Endometrium (tissue), 2 donors: ENCODE measurements at regions not wholly inside any gene's neighbourhood (a gene's known extent, or its start where the extent isn't known, plus 50 kb on each side); places are given as distances from the start of the nearest gene placed in this dataset.

Experiments used
- FAIRE-seq: peaks from 2 replicates; lab custom pipeline; 2012; peaks lifted over from hg19 to GRCh38; lab: Jason Lieb, UNC
- donor health status: control.
- donor health status: control.

DNA sequence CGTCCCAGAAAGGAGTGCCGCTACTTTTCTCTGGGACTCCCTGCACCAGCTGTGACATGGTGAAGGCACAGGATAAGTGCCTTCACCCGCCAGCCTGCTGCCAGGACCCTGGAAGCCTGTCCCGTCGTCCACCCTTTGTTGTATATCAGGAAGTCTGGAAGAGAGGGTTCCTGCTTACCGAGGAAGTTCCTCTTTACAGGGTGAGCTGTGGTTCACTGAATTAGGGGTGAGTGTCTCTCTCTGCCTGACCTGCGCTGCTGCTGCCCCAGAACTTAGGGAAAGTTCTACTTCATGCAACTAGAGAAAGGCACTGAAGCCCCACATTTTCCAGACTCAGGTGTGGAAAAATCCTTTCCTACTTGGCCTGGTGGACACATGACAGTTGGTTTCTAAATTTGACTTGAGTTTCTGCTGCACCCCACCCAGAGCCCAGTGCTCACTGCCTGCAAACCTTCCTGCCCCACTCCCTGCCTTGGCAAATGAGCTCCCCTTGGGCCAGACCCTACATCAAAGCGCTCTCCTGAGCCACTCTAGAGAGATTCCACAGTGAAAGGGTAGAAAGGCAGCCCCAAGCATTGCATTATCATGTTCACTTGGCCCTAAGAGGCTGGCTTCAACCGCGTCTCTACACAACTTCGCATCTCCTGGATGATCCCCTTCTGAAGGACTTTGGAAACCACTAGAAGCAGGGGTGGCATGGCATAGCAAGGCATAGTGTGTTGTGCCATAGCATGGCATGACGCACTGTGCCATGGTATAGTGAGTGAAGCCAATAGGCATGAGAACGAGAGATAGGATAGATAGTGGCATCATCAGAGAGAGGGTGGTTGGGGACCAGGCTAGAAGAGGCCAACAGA, 215.8 kb upstream of the CDYL start:
- FAIRE-seq = no peak

DNA sequence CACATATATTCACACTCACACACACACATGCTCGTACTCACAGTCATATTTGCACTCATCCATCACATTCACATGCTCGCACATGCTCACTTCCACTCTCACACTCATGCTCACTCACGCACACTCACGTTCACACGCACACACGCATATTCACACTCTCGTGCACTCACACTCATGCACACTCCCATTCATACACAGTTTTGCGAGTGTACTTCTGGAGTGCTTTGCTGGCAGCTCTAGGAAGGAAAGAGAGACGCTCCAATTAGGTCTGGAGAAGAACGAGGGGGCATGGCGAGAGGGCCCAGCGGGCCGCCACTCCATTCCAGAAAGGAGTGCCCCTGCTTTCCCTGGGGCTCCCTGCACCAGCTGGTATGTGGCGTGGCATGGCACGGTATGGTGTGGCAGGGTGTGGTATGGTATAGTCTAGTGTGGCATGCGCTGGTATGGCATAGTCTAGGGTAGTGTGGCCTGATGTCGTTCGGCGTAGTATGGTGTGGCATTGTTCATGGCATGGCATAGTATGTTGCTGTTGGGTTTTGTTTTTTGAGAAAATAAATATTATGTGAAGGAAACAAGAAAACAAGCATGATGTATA, 216.8 kb upstream of the CDYL start:
- no peak for FAIRE-seq

DNA sequence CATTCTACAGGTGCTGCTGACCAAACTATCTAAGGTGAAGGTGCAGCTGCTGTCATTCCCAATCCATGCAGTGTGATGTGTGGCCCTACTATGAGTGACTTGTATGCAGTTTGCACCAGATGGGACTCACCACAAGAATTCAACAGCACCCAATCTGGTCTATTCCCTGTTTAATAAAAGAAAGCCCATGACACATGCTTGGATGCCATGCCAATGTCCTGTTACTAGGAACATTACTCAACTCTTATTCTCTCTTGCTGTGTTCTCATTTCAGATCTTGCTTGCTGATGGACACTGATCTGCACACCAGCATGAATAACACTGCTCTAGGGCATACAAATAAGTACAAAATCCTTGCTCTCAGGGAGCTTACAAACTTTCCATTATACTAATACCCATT, 221.6 kb upstream of the CDYL start:
- no peak for FAIRE-seq

DNA sequence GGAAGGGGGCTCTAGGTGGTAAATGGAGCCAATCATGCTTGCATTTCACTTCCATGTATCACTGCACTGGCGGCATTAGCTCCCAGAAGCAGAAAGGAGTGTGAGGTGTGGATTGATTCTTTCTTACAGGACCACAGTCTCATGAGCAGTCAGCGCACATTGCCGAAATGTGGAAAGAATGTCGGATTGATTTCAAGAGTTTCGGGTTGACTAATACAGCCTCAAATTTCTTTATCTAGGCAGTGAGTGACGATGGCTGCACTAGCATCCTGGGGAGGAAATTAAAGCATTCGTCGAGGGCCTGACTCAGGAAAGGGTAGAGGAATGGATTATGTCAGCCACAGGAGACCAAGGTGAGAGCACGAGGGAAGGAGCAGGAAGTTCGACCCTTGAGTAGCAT, 222.8 kb upstream of the CDYL start:
- FAIRE-seq = no peak

DNA sequence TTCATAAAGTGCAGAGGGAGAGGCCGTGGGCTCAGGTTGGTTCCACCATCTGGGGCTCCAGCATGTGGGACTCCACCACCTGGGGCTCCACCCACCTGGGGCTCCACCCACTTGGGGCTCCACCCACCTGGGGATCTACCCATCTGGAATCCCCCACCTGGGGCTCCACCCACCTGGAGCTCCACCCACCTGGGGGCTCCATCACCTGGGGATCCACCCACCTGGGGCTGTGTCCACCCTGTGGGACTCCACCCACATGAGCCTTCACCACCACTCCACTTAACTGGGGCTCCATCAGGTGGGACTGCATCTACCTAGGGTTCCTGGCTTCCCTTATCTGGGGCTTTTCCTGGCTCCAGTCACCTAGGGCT, 226.0 kb upstream of the CDYL start:
- FAIRE-seq = no peak

DNA sequence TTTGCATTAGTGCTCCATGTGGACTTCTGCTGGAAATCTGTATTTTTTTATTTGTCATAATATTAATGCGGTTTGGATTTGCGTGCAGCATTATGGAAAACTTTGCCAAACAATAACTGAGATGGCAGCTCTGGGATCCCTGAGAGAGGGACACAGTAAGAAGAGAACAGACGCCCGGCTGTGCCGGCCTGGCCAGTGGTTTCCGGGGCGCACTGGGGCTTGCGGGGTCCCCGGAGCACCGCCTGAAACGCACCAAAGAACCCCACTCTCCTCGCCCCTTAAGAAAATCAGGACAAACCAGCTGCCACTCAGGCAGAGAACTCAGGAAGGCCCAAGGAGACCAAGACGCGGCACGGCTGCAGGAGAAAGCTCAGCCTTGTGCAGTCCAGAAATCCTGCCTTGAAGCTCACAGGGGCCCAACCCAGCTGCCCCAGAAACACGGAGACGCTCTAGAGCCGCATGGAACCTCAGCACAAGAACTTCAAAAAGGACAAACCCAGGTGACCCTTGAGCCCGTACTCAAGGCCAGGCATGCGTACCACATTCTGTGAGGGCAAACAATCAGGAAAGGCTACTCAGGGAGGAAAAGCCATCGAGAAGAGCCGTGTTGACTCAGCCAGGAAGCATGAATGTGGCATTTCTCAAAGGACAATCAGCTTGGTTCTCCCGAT, 226.5 kb upstream of the CDYL start:
- no peak for FAIRE-seq

DNA sequence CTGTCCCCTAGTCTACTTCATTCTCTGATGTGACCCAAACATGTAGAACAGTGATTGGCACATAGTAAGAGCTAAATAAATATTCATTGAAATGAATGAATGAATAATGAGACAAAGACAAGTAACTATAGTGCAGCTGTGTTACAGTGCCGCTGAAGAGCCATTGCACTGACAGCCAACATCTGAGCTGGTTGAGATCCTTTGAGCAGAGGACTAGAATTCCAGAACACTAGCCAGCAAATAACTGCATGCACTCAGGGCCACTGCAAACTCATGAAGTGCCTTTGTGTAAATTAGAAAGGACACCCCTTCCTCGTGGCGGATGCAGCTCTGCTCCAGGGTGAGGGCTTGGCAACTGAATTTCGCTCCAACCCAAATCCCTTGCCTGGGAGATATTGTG, 230.3 kb upstream of the CDYL start:
- FAIRE-seq = no peak

DNA sequence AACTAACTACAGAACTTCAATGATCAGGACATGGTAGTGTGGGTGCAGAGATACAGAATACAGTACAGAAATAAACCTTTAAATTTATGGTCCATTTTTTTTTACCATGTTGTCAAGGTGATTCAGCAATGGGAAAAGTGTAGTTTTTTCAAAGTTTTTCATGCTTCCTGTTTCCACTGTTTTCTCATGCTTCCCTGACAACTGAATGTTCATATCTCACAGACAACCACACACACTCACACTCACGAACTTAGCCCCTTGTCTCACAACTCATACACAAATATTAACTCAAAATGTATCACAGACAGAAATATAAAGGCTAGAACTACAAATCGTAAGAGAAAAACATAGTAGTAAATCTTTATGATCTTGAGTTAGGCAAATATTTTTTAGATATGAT, 232.6 kb upstream of the CDYL start:
- no peak for FAIRE-seq

DNA sequence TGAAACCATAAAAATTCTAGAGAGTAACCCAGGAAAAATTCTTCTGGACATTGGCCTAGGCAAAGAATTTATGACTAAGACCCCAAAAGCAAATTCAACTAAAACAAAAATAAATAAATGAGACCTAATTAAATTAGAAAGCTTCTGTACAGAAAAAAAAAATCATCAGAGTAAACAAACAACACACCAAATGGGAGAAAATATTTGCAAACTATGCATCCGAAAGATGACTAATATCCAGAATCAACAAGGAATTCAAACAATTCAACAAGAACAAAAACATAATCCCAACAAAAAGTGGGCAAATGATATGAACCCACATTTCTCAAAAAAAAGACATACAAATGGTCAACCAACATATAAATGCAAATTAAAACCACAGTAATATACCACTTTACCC, 242.6 kb upstream of the CDYL start:
- peak; percentile 55 for FAIRE-seq

DNA sequence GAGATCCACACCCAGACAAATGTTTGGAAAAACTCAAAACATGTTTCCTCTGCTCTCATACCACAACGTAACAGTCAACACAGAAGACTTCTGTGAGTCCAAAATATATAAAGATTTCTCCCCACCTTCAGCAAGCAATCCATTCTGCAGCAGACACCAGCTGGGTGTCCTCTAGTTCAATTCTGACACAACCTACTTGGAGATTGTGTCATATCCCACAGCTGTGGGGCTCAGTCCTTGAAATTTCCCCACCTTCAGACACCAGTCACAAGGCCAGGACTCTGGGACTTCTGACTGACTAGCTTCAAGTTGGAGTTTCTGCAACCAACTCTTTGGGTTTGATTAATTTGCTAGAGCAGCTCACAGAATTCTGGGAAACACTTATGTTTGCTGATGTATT, 244.8 kb upstream of the CDYL start:
- FAIRE-seq = no peak

DNA sequence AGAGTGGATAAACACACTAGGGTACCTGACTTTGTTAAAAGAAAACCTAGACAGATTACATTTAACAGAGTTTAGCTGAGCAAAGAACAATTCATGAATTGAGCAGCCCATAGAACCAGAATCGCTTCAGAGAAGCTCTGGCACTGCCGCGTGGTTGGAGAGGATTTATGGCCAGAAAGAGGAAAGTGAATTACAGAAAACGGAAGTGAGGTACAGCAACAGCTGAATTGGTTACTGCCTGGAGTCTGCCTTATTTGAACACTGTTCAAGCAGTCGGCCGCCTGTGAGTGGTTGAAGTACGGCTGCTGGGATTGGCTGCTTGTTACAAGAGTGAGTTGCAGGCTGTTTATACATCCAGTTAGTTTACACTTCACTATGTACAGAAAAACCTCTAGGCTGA, 253.8 kb upstream of the CDYL start:
- FAIRE-seq = no peak

DNA sequence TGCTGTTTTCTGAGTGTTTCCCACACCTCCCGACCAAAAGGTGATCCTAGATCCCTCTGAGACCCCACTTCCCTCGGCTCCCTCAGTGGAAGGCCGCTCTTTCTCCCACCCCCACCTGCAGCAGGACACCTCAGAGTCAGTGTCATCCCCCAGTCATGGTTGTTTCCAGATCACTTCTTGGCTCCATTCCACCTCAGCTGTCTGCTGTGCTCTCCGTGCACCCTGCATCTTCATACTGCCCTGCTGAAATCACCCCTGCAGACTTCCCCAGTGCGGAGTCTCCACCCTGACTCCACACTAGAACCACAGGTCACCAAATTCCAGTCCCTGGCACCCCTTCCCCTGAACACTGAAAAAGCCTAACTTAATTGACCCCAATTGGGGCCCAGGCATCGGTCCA, 255.1 kb upstream of the CDYL start:
- no peak for FAIRE-seq

DNA sequence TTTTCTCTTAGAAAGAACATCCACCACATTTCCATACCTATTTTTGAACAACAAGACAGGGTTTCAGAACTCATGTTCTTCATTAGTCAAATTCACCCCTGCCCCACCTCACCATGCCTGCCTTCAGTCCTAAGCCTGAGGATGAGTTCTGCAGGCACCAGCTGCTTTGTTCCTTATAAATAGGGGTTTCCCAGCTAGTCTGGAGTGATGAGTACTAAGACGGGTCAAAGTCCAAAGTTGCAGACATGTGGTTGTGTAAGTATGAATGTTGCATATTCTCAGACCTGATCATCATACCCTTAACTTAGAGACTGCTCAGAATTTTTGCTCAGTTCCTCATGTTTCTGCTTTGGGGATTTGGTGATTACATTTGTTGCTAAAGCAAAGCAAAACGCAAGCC, 257.7 kb upstream of the CDYL start:
- FAIRE-seq = no peak

DNA sequence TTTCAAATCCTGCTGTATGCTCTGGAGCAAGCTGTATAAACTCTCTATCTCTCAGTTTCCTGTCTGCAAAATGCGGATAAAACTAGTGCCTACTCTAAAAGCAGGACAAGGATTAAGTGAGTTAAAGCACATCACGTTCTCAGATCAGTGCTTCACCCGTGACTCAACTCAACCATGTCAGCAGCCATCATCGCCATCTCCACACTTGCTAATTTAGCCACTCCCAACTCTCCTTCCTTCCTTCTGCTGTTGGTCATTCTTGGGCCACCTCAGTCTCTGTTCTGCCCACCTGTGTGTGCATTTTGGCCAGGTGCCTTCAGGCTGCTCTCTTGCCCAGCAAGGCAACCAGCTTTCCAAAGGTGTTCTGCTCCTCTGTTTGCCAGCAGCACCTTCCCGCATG, 260.0 kb upstream of the CDYL start:
- FAIRE-seq = no peak

DNA sequence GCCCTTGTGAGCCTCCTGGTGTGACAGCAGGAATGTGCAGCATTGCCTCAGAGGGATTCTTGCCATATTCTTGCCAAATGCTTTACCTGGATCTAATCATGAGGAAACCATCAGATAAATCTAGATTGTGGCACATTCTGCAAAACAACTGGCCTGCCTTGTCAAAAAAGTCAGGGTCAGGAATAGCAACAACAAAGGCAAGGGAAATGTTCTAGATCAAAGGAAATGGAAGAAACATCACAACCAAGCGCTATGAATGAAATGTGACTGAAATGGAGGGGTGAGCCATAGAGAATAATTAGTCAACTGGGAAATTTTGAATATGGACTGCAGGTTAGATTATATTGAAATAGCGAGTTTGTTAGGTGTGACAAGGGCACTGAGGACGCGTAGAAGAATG, 262.6 kb upstream of the CDYL start:
- FAIRE-seq = no peak

DNA sequence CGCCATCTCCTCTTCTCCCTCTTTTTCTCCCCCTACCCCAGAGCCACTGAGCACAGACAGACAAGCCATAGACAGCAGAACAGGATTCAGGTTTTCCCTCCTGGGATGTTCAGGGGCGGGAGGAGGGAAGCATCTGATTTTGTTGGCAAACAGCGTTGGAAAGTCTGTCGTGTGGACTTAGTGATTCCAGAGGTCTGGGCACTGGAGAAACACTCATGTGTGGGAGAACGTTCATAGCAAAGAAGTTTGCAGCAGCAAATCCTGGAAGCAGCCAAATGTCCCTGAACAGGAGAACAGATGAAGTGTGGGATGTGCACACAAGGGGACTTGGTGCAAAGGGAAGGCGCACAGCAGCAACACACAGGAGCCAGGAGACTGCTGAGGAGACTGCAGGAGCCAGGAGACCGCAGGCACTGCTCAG, 264.1 kb upstream of the CDYL start:
- FAIRE-seq = no peak

DNA sequence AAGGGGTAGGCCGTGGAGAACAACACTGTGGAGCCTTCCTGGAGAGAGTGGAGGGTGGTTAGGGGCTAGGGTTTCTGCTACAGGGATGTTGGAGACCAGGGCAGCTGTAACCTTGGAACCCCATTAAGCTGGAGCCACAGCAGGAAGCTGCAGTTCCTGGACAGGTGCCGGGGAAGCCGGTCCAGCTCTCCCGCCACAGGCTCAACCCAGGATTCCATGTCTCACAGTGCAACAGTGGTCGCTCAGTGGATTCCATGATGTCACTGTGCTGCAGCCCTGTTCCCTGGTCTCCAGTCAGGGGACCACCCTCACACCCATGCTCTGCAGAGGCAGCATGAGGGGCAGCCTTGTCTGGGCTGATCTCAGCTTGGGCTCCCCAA, 264.6 kb upstream of the CDYL start:
- no peak for FAIRE-seq

DNA sequence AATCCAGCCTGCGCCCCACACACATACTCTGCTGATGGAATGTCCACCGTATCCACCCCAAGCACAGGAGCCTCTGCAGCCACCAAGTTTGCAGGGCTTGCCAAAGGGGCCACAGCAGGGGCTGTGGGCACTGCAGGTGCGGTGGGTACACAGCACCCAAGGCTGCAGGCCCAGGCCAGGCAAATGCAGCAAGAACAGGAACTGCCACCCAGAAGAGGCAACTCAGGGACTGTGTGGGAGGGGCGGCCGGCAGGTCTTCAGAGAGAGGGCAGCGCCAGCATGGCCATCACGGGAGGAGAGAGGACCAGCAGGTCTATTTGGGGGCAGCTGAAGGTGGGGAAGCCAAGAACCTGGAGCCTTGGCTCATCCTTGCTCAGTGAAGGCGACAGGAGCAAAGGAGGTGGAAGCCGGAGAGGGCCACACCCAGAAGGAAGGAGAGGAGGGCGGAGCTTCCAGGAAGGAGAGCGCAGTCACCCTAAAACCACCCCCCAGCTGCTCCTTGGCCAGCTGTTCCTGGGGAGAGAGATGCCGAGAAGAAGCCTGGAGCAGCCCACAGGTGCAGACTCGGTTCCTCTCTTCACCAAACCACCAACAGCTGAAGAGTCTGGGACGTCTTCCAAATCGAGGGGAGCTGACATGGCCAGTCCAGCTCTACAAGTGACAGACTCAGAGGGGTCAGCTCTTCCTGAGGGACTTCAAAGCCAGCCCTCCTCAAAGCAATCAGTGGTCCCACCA, 265.1 kb upstream of the CDYL start:
- FAIRE-seq = no peak

DNA sequence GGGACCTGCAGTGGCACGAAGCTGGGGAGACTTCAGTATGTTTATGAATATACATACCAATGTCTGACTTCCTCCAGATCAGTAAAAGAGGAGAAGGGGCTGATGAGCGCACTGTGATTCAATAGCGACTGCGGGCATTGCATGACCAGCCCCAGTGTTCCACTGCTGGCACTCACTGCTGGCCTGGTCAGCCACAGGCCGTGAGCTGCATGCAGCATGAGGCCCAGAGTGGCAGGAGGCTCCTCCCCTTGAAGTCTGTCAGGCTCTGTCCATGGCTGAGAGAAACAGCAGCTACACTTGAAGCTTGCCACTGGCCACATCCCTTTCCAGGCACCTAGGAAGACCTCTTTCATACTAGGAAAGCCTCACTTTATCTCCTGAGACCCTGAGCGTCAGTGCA, 265.9 kb upstream of the CDYL start:
- FAIRE-seq = no peak

DNA sequence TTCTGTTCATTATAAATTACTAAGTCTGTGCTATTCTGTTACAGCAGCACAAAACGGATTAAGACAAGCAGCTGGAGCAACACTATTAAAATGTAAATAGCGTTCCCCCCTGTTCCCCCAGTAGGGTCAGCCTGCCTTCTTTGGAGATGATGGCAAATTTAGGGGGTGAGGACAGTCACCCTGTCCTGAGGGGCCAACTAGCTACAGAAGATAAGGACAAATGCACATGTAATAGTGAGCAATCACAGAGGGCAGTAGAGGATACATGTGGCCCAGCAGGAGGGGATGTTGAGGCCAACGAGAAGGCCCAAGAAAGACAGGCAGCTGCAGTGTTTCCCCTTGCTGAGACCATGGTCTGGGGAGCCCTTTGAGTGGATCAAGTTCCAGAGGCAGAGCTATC, 266.7 kb upstream of the CDYL start:
- no peak for FAIRE-seq

DNA sequence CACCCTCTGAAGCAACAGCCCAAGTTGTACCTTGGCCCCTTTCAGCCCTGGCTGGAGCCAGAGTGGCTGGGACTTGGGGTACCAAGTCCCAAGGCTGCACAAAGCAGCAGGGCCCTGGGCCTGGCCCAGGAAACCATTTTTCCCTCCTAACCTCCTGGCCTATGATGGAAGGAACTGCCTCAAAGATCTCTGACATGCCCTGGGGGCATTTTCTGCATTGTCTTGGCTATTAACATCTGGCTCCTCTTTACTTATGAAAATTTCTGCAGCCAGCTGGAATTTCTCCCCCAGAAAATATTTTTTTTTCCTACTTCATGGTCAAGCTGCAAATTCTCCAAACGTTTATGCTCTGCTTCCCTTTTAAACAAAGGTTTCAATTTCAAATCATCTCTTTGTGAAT, 269.4 kb upstream of the CDYL start:
- no peak for FAIRE-seq

DNA sequence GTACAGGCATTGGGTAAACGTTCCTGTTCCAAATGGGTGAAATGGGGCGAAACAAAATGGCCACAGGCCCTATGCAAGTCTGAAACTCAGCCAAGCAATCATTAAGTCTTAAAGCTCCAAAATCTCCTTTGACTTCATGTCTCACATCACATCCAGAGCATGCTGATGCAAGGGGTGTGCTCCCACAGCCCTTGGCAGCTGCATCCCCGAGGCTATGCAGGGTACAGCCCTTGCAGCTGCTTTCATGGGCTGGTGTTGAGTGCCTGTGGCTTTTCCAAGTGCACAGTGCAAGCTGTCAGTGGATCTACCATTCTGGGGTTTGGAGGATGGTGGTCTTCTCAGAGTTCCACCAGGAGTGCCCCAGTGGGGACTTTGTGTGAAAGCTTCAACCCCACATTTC, 270.0 kb upstream of the CDYL start:
- FAIRE-seq = no peak

DNA sequence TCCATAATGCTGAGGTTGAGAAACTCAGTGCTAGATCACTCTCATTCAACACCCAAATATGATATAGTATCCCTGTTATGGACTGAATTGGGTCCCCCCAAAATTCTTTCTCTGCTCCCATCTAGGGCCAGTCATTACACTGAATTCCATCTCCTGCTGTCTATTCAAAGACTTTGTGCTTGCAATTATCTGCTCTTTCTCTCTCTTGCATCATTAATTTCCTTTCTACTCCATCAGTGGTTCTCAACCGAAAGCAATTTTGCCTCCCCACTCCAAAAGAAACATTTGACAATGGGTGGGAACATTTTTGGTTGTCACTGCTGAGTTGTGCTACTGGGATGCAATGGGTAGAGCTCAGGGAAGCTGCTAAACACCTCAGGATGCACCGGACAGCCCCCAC, 271.5 kb upstream of the CDYL start:
- FAIRE-seq = no peak
